H1 (cell line): ENCODE measurements at regions not wholly inside any gene's neighbourhood (a gene's known extent, or its start where the extent isn't known, plus 50 kb on each side); places are given as distances from the start of the nearest gene placed in this dataset.

Experiments
- CTCF ChIA-PET: fragments of 300-600 bp; sonication (Branson Sonifier 250); formaldehyde crosslinking; loops from one replicate; lab custom pipeline; 2021; ENCODE audit not compliant: partially characterized antibody; lab: Charles Lee
- POLR2A ChIA-PET: fragments of 300-600 bp; sonication (Branson Sonifier 250); formaldehyde crosslinking; loops from one replicate; lab custom pipeline; 2021; ENCODE audit warnings: inconsistent platforms; ENCODE audit not compliant: partially characterized antibody; lab: Charles Lee
- DNase-seq, 2 experiments: peaks; one replicate each; pipeline versions ENCODE4 v3.0.0 to v3.0.0-alpha.2; 2010 to 2022; ENCODE audit warnings: low spot score in 2 of 2, low read depth in 1 of 2, mixed read lengths in 1 of 2
- FAIRE-seq: peaks from 2 replicates; lab custom pipeline; 2011; peaks lifted over from hg19 to GRCh38; lab: Jason Lieb, UNC
- H2AFZ ChIP-seq: 2 replicates; pipeline ENCODE4 v1.8.1; 2012; ENCODE audit warnings: low read length, inconsistent platforms
- H2AK5ac ChIP-seq: 2 replicates; pipeline ENCODE4 v1.6.1; 2013; ENCODE audit warnings: low read depth, low read length
- H2BK120ac ChIP-seq: replicated peaks from 2 replicates; pipeline ENCODE3; 2013; ENCODE audit warnings: low read depth, low read length, inconsistent platforms
- H2BK12ac ChIP-seq: 2 replicates; pipeline ENCODE4 v1.6.1; 2013; ENCODE audit warnings: low read depth, low read length
- H2BK15ac ChIP-seq: 2 replicates; pipeline ENCODE4 v1.6.1; 2013; ENCODE audit warnings: low read length
- H2BK20ac ChIP-seq: 2 replicates; pipeline ENCODE4 v1.6.1; 2013; ENCODE audit warnings: low read length
- H2BK5ac ChIP-seq: 2 replicates; pipeline ENCODE4 v1.6.1; 2013; ENCODE audit warnings: low read depth, low read length
- H3K14ac ChIP-seq: 2 replicates; pipeline ENCODE4 v1.6.1; 2013; ENCODE audit warnings: inconsistent platforms; ENCODE audit not compliant: insufficient read length
- H3K18ac ChIP-seq: 2 replicates; pipeline ENCODE4 v1.6.1; 2013; ENCODE audit warnings: low read length; ENCODE audit errors: extremely low read depth
- H3K23ac ChIP-seq: 2 replicates; pipeline ENCODE4 v1.6.1; 2013; ENCODE audit warnings: inconsistent platforms; ENCODE audit not compliant: insufficient read length
- H3K23me2 ChIP-seq: 2 replicates; pipeline ENCODE4 v1.6.1; 2013; ENCODE audit warnings: low read depth, low read length
- H3K27ac ChIP-seq: 2 replicates; pipeline ENCODE4 v1.6.1; 2011; ENCODE audit warnings: low read depth, low read length, inconsistent platforms
- H3K27me3 ChIP-seq, 4 experiments: replicated peaks in 1 of 4; 1 replicate in 1 of 4; 2 replicates in 3 of 4; pipeline versions ENCODE4 v1.6.1 to v1.8.1; 2011 to 2013; ENCODE audit warnings: low read length in 3 of 4, mild to moderate bottlenecking in 3 of 4, inconsistent platforms in 2 of 4, mixed read lengths in 2 of 4, moderate library complexity in 1 of 4; ENCODE audit not compliant: control insufficient read depth in 3 of 4, insufficient read depth in 3 of 4; ENCODE audit errors: extremely low read depth in 1 of 4
- H3K36me3 ChIP-seq, 4 experiments: 2 replicates each; pipeline versions ENCODE4 v1.6.1 to v1.8.1; 2011 to 2013; ENCODE audit warnings: mild to moderate bottlenecking in 4 of 4, low read length in 3 of 4, moderate library complexity in 2 of 4, control low read depth in 1 of 4, inconsistent platforms in 1 of 4; ENCODE audit not compliant: insufficient read depth in 4 of 4, control insufficient read depth in 2 of 4
- H3K4ac ChIP-seq: replicated peaks from 2 replicates; pipeline ENCODE3; 2013; ENCODE audit warnings: low read length, low read depth, mixed read lengths, inconsistent platforms; ENCODE audit not compliant: insufficient read length
- H3K4me1 ChIP-seq, 4 experiments: replicated peaks in 1 of 4; 1 replicate in 1 of 4; 2 replicates in 3 of 4; pipeline versions ENCODE4 v1.6.1 to v1.8.1; 2011 to 2013; ENCODE audit warnings: low read length in 3 of 4, inconsistent platforms in 2 of 4, mixed read lengths in 1 of 4; ENCODE audit not compliant: insufficient read depth in 4 of 4, control insufficient read depth in 3 of 4
- H3K4me2 ChIP-seq, 2 experiments: 2 replicates each; pipeline versions ENCODE4 v1.6.1 to v1.8.1; 2011 to 2013; ENCODE audit warnings: low read depth in 2 of 2, low read length in 2 of 2, control low read depth in 1 of 2, inconsistent platforms in 1 of 2, mild to moderate bottlenecking in 1 of 2; ENCODE audit not compliant: insufficient read depth in 1 of 2
- H3K4me3 ChIP-seq, 4 experiments: fragments of 200-600, 300-600 bp in 1 of 4; sonication (generic), shearing (Covaris generic), sonication (Bioruptor Twin) in 1 of 4; 2 replicates each; pipeline versions ENCODE4 v1.5.1 to v1.8.1; 2011 to 2016; ENCODE audit warnings: low read length in 4 of 4, low read depth in 3 of 4, control low read depth in 2 of 4, inconsistent platforms in 2 of 4, mild to moderate bottlenecking in 2 of 4, mixed read lengths in 1 of 4, moderate library complexity in 1 of 4; ENCODE audit not compliant: insufficient read depth in 2 of 4; ENCODE audit errors: extremely low read depth in 1 of 4
- H3K56ac ChIP-seq: replicated peaks from 2 replicates; pipeline ENCODE3; 2013; ENCODE audit warnings: low read depth, mild to moderate bottlenecking, mixed read lengths, low read length, inconsistent platforms; ENCODE audit not compliant: insufficient read length
- H3K79me1 ChIP-seq: 2 replicates; pipeline ENCODE4 v1.6.1; 2013; ENCODE audit warnings: low read depth, low read length, control low read depth
- H3K79me2 ChIP-seq, 2 experiments: 2 replicates each; pipeline versions ENCODE4 v1.6.1 to v1.8.1; 2012 to 2013; ENCODE audit warnings: low read length in 2 of 2, mild to moderate bottlenecking in 2 of 2, inconsistent platforms in 1 of 2; ENCODE audit not compliant: insufficient read depth in 2 of 2, control insufficient read depth in 1 of 2
- H3K9ac ChIP-seq, 4 experiments: replicated peaks in 1 of 4; 1 replicate in 1 of 4; 2 replicates in 3 of 4; pipeline versions ENCODE4 v1.6.1 to v1.8.1; 2011 to 2013; ENCODE audit warnings: low read depth in 3 of 4, low read length in 3 of 4, control low read depth in 2 of 4, mild to moderate bottlenecking in 2 of 4, moderate library complexity in 2 of 4, inconsistent platforms in 1 of 4; ENCODE audit errors: extremely low read depth in 1 of 4
- H3K9me3 ChIP-seq, 2 experiments: 2 replicates each; pipeline versions ENCODE4 v1.6.1 to v1.8.1; 2012 to 2013; ENCODE audit warnings: mild to moderate bottlenecking in 2 of 2, moderate library complexity in 2 of 2, control low read depth in 1 of 2, inconsistent platforms in 1 of 2, low read depth in 1 of 2, low read length in 1 of 2, mixed read lengths in 1 of 2; ENCODE audit not compliant: insufficient read depth in 2 of 2
- H4K20me1 ChIP-seq, 2 experiments: replicated peaks in 1 of 2; 2 replicates each; pipeline versions ENCODE3 to v1.8.1; 2011 to 2013; ENCODE audit warnings: inconsistent platforms in 2 of 2, low read length in 2 of 2, mild to moderate bottlenecking in 1 of 2; ENCODE audit not compliant: insufficient read depth in 2 of 2, control insufficient read depth in 1 of 2
- H4K5ac ChIP-seq: 2 replicates; pipeline ENCODE4 v1.6.1; 2013; ENCODE audit warnings: low read length, low read depth, mixed read lengths, inconsistent platforms; ENCODE audit not compliant: insufficient read length
- H4K8ac ChIP-seq: 2 replicates; pipeline ENCODE4 v1.8.0; 2013; ENCODE audit warnings: mild to moderate bottlenecking, moderate library complexity, low read length, inconsistent platforms; ENCODE audit not compliant: insufficient read depth; ENCODE audit errors: extremely low read depth
- H4K91ac ChIP-seq: replicated peaks from 2 replicates; pipeline ENCODE3; 2013; ENCODE audit warnings: low read length, mixed read lengths, inconsistent platforms; ENCODE audit not compliant: insufficient read length
- WGBS, 2 experiments: shearing (Covaris generic) in 1 of 2; methylation state at CpG; one replicate each; pipeline versions ENCODE4 v1.1.6 to v1.1.7; 2013 to 2015; ENCODE audit warnings: low lambda C conversion rate in 2 of 2, mixed read lengths in 2 of 2, inconsistent platforms in 1 of 2, low coverage in 1 of 2, missing lambda C conversion rate in 1 of 2; ENCODE audit not compliant: insufficient replicate concordance in 2 of 2, insufficient coverage in 1 of 2, insufficient read length in 1 of 2; ENCODE audit errors: extremely low coverage in 1 of 2, missing lambda C conversion rate in 1 of 2; 5-methylcytosine and 5-hydroxymethylcytosine counted together

DNA sequence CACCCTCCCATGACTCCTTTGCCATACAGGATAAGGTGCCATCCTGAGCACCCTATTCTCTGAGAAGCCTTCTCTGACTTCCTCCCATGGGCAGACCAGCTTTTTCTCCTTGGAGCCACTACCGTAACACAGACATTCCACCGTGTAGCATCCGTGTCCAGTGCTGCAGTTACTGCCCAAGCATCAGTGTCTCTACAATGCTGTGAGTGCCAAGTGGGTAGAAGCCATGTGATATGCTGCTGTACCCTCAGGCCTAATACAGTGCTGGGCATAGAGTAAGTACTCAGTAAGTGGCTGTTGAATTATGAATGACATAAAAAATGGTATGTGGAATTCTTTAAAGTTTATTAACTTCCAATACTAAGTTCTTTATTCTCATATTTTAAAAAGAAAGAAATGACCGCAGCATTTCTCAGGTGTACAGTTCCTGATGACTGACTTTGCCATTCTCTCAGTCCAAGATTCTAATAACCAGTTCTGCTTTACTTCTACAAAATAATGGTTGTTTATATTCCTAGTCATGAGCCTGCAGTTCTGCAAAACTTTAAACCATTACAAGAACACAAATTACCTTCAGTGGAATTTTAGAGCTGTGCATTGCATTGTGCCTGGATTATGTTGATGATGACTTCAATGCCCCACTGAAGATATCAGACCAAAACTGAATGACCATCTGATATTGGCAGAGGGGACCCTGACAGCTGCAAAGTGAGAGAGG, 118.7 kb downstream of the RPAP3 start:
- H4K8ac ChIP-seq = no peak overlapping the region
- WGBS, 2 experiments = 88% methylated on average over 4 of the region's 4 CpGs; no CpG with 5 or more reads in 1 of the 2 experiments

More for the DNA sequence above, 118.7 kb downstream of the RPAP3 start:
- no peak overlapping the region for H2BK15ac ChIP-seq
- H2AFZ ChIP-seq = no peak overlapping the region
- H3K4me3 ChIP-seq = no peak overlapping the region
- no peak overlapping the region for H4K91ac ChIP-seq
- H3K79me1 ChIP-seq = no peaks in the 10 kb centered on the region; the same call in 1 of the 2 replicates
- no peaks in the 10 kb centered on the region for H4K20me1 ChIP-seq
- H3K18ac ChIP-seq = no peak overlapping the region
- H4K5ac ChIP-seq = no peak overlapping the region
- H3K9ac ChIP-seq = no peak overlapping the region
- H3K9me3 ChIP-seq = no peaks in the 10 kb centered on the region
- H2AK5ac ChIP-seq = no peak overlapping the region
- H2BK12ac ChIP-seq = no peak overlapping the region
- H3K4me2 ChIP-seq = no peak overlapping the region
- H3K27ac ChIP-seq = no peak overlapping the region
- no peaks in the 10 kb centered on the region; a peak in 1 of 7 replicates for H3K4me1 ChIP-seq
- no peak overlapping the region for H3K56ac ChIP-seq
- ChIA-PET CTCF (interaction anchor here (0.6 to 1.0 kb wide), 2 partner anchors 97 to 475 kb away, joined by 3 read pairs; no protein-coding TSS in a partner anchor), POLR2A (no interaction called here)
- no peak overlapping the region for H3K23ac ChIP-seq
- H3K23me2 ChIP-seq = no peaks in the 10 kb centered on the region; the same call in 1 of the 2 replicates
- no peak overlapping the region for H2BK5ac ChIP-seq
- no peaks in the 10 kb centered on the region for H3K27me3 ChIP-seq
- H3K79me2 ChIP-seq = no peaks in the 10 kb centered on the region
- DNase-seq (no peak), FAIRE-seq (no peak)
- H2BK120ac ChIP-seq = no peak overlapping the region
- H2BK20ac ChIP-seq = no peak overlapping the region
- no peaks in the 10 kb centered on the region for H3K36me3 ChIP-seq
- H3K14ac ChIP-seq = no peak overlapping the region
- no peak overlapping the region for H3K4ac ChIP-seq
